SK-N-SH (cell line): ENCODE measurements at regions not wholly inside any gene's neighbourhood (a gene's known extent, or its start where the extent isn't known, plus 50 kb on each side); places are given as distances from the start of the nearest gene placed in this dataset.

Experiments used
- CHD2 ChIP-seq: fragments of 150-350 bp; IDR thresholded peaks from 2 replicates; pipeline ENCODE4 v1.6.1; 2018; ENCODE audit warnings: low read length; ENCODE audit not compliant: partially characterized antibody
- NFIC ChIP-seq: IDR thresholded peaks from 2 replicates; pipeline ENCODE4 v1.4.0; 2012; ENCODE audit warnings: borderline replicate concordance
- REST ChIP-seq: IDR thresholded peaks from 2 replicates; pipeline ENCODE4 v1.6.1; 2012; ENCODE audit warnings: mild to moderate bottlenecking, low read depth, low read length, moderate library complexity
- SIN3A ChIP-seq: IDR thresholded peaks from 2 replicates; pipeline ENCODE4 v1.6.1; 2012; ENCODE audit warnings: low read depth, mild to moderate bottlenecking, low read length, moderate library complexity, borderline replicate concordance
- TAF1 ChIP-seq: IDR thresholded peaks from 2 replicates; pipeline ENCODE4 v1.6.1; 2012; ENCODE audit warnings: low read depth, mild to moderate bottlenecking, low read length, moderate library complexity, borderline replicate concordance

DNA sequence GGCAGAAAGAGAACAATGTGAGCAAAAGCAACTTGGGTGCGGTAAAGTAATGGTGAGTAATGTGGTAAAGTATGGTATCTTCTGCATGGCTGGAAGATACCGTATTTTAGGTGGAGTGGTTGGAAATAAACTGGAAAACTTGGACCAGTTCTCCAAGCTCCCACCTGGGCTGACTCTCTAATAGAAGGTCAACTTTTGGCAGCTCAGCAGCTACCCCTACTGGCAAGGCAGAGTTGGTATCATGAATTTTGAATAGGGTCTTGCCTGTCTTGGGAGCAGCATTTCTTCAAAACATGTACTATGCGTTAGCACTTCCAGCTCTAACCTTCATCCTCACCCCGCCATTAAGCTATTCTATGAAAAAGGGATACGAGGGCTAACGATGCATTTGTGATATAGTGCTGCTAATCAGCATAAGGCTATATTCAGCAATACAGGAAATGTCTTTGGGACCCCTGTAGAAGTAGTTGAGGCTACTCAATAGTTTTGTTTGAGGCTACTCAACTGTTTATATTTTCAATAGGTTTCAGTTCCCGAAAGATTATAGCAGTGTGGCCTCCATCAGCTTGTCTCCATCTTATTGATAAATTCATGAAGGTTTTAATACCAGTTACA is 276.3 kb upstream of the FAR2 start:
- no peak for TF ChIP-seq CHD2
- no peak for TF ChIP-seq NFIC
- no peak for TF ChIP-seq SIN3A
- no peak for TF ChIP-seq TAF1
- no peak for TF ChIP-seq REST
